GM03348 (cell line): ENCODE measurements at regions not wholly inside any gene's neighbourhood (a gene's known extent, or its start where the extent isn't known, plus 50 kb on each side); places are given as distances from the start of the nearest gene placed in this dataset.

ENCODE experiments used
- DNase-seq: peaks from one replicate; pipeline ENCODE4 v3.0.0; 2012; ENCODE audit warnings: low spot score

GRCh38 chr3:67704322-67704721 is 49.9 kb upstream of the SUCLG2 start:
- DNase-seq, result no peak
